MM.1S (cell line): ENCODE measurements at regions not wholly inside any gene's neighbourhood (a gene's known extent, or its start where the extent isn't known, plus 50 kb on each side); places are given as distances from the start of the nearest gene placed in this dataset.

ENCODE experiments used
- DNase-seq: peaks from one replicate; pipeline ENCODE4 v3.0.0-alpha.2; 2015
- H2AFZ ChIP-seq: fragments of 300-600 bp; sonication (generic); 2 replicates; pipeline ENCODE4 v1.6.0; 2016; ENCODE audit warnings: antibody characterized with exemption, low read length
- H3F3A ChIP-seq: fragments of 300-600 bp; sonication (generic); 2 replicates; pipeline ENCODE4 v1.6.1; 2016; ENCODE audit warnings: mild to moderate bottlenecking, antibody characterized with exemption, low read length, moderate library complexity, mixed read lengths; ENCODE audit not compliant: insufficient read depth
- H3K27ac ChIP-seq: fragments of 300-600 bp; sonication (generic); 2 replicates; pipeline ENCODE4 v1.5.1; 2016; ENCODE audit warnings: mild to moderate bottlenecking, low read length
- H3K27me3 ChIP-seq: fragments of 300-600 bp; sonication (generic); replicated peaks from 2 replicates; pipeline ENCODE4 v1.6.0; 2016; ENCODE audit warnings: low read length; ENCODE audit not compliant: insufficient read depth
- H3K36me3 ChIP-seq: fragments of 300-600 bp; sonication (generic); replicated peaks from 2 replicates; pipeline ENCODE4 v1.6.1; 2016; ENCODE audit warnings: mild to moderate bottlenecking, low read length, mixed read lengths; ENCODE audit not compliant: insufficient read depth
- H3K4me1 ChIP-seq: fragments of 300-600 bp; sonication (generic); 2 replicates; pipeline ENCODE4 v1.6.1; 2016; ENCODE audit warnings: low read length, mixed read lengths
- H3K4me2 ChIP-seq: fragments of 300-600 bp; sonication (generic); 2 replicates; pipeline ENCODE4 v1.6.0; 2016; ENCODE audit warnings: low read depth, low read length
- H3K4me3 ChIP-seq: fragments of 300-600 bp; sonication (generic); 2 replicates; pipeline ENCODE4 v1.5.1; 2016; ENCODE audit warnings: low read length, mixed read lengths
- H3K79me2 ChIP-seq: fragments of 300-600 bp; sonication (generic); 2 replicates; pipeline ENCODE4 v1.6.1; 2016; ENCODE audit warnings: mixed run types, low read length, mixed read lengths
- H3K9ac ChIP-seq: fragments of 300-600 bp; sonication (generic); 2 replicates; pipeline ENCODE4 v1.6.1; 2016; ENCODE audit warnings: low read length, mixed read lengths
- H3K9me2 ChIP-seq: fragments of 300-600 bp; sonication (generic); replicated peaks from 2 replicates; pipeline ENCODE4 v1.6.1; 2016; ENCODE audit warnings: mild to moderate bottlenecking, low read length, mixed read lengths; ENCODE audit not compliant: insufficient read depth
- H3K9me3 ChIP-seq: fragments of 300-600 bp; sonication (generic); replicated peaks from 2 replicates; pipeline ENCODE4 v1.6.1; 2016; ENCODE audit warnings: mild to moderate bottlenecking, low read length, mixed read lengths; ENCODE audit not compliant: insufficient read depth
- H4K20me1 ChIP-seq: fragments of 300-600 bp; sonication (generic); 2 replicates; pipeline ENCODE4 v1.6.1; 2016; ENCODE audit warnings: mild to moderate bottlenecking, low read length, moderate library complexity, mixed read lengths; ENCODE audit not compliant: insufficient read depth
- EZH2 ChIP-seq: fragments of 300-600 bp; sonication (generic); optimal IDR thresholded peaks from 2 replicates; pipeline ENCODE3; 2017; ENCODE audit warnings: low read depth, mild to moderate bottlenecking, antibody characterized with exemption, low read length, mixed read lengths
- EZH2phosphoT487 ChIP-seq: fragments of 300-600 bp; sonication (generic); IDR thresholded peaks from 2 replicates; pipeline ENCODE4 v1.6.1; 2018; ENCODE audit warnings: antibody characterized with exemption, low read length
- TF ChIP-seq, protein P1 (sequence below): fragments of 300-600 bp; sonication (generic); IDR thresholded peaks from 2 replicates; pipeline ENCODE4 v1.5.1; 2016; ENCODE audit warnings: antibody characterized with exemption, low read length, mixed read lengths

DNA sequence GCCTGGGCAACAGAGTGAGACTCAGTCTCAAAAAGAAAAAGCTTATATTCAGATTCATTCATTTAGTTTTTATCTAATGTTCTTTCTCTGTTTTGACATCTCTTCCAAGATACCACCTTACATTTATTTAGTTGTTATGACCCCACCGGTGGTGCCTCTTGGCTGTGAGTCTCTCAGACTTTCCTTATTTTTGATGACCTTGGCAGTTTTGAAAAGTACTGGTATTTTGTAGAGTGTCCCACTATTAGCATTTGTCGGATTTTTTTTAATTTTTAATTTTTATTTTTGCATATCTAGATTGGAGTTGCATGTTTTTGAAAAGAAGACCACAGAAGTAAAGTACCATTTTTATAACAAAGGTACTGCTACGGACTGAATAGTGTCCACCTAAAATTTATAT lies 351.7 kb upstream of the KYNU start:
- Histone ChIP-seq H3K4me1 (no peaks in the 10 kb centered on the region), H3K27me3 (no peaks in the 10 kb centered on the region), H3K9me2 (no peaks in the 10 kb centered on the region), H3K9ac (no peak overlapping the region), H2AFZ (no peak overlapping the region), H3K9me3 (no peaks in the 10 kb centered on the region), H3F3A (no peaks in the 10 kb centered on the region), H4K20me1 (no peaks in the 10 kb centered on the region), H3K4me2 (no peak overlapping the region), H3K27ac (no peak overlapping the region), H3K79me2 (no peaks in the 10 kb centered on the region), H3K4me3 (no peak overlapping the region), H3K36me3 (no peaks in the 10 kb centered on the region)
- DNase-seq = no peak
- TF ChIP-seq EZH2 (no peak), EZH2phosphoT487 (no peak)
- TF ChIP-seq, protein P1, sequence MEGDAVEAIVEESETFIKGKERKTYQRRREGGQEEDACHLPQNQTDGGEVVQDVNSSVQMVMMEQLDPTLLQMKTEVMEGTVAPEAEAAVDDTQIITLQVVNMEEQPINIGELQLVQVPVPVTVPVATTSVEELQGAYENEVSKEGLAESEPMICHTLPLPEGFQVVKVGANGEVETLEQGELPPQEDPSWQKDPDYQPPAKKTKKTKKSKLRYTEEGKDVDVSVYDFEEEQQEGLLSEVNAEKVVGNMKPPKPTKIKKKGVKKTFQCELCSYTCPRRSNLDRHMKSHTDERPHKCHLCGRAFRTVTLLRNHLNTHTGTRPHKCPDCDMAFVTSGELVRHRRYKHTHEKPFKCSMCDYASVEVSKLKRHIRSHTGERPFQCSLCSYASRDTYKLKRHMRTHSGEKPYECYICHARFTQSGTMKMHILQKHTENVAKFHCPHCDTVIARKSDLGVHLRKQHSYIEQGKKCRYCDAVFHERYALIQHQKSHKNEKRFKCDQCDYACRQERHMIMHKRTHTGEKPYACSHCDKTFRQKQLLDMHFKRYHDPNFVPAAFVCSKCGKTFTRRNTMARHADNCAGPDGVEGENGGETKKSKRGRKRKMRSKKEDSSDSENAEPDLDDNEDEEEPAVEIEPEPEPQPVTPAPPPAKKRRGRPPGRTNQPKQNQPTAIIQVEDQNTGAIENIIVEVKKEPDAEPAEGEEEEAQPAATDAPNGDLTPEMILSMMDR = no peak

GRCh38 chr2:142521492-142521891 lies 356.0 kb upstream of the KYNU start:
- H3F3A ChIP-seq = no peaks in the 10 kb centered on the region
- H3K9ac ChIP-seq = no peak overlapping the region
- no peaks in the 10 kb centered on the region for H3K9me3 ChIP-seq
- no peaks in the 10 kb centered on the region for H3K9me2 ChIP-seq
- TF ChIP-seq, protein P1 = no peak
- TF ChIP-seq EZH2 = no peak
- no peak for TF ChIP-seq EZH2phosphoT487
- no peak overlapping the region for H3K4me3 ChIP-seq
- H4K20me1 ChIP-seq = no peaks in the 10 kb centered on the region
- no peaks in the 10 kb centered on the region for H3K4me1 ChIP-seq
- no peak overlapping the region for H3K27ac ChIP-seq
- H3K79me2 ChIP-seq = no peaks in the 10 kb centered on the region
- H3K27me3 ChIP-seq = no peaks in the 10 kb centered on the region
- no peak overlapping the region for H2AFZ ChIP-seq
- no peak overlapping the region for H3K4me2 ChIP-seq
- no peaks in the 10 kb centered on the region for H3K36me3 ChIP-seq
- DNase-seq = no peak

DNA sequence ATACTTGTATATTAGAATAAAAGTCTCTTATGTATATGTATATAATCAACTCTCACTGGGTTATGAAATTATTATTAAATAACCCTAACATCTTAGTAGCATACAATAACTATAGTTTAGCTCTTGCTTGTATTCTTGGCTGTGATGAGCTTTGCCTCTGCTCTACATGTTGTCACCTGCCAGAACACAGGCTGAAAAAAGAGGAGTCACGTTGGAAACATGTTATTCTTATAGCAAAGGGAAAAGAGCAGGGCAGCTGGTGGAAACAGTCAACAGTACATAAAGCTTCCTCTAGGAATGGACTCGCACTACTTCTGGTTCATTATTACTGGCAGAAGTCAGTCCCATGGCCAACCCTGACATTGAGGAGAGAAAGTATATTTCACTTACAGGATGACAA lies 362.0 kb upstream of the KYNU start:
- no peaks in the 10 kb centered on the region for H3K9me2 ChIP-seq
- H2AFZ ChIP-seq = no peak overlapping the region
- no peaks in the 10 kb centered on the region for H3K9me3 ChIP-seq
- H3K4me1 ChIP-seq = no peaks in the 10 kb centered on the region
- H3K27ac ChIP-seq = no peak overlapping the region
- H3K27me3 ChIP-seq = no peaks in the 10 kb centered on the region
- no peaks in the 10 kb centered on the region for H3K36me3 ChIP-seq
- H3K9ac ChIP-seq = no peak overlapping the region
- no peaks in the 10 kb centered on the region for H3F3A ChIP-seq
- no peak for TF ChIP-seq EZH2
- TF ChIP-seq, protein P1 = no peak
- no peak for TF ChIP-seq EZH2phosphoT487
- no peaks in the 10 kb centered on the region for H3K79me2 ChIP-seq
- DNase-seq = no peak
- no peak overlapping the region for H3K4me2 ChIP-seq
- H4K20me1 ChIP-seq = no peaks in the 10 kb centered on the region
- no peak overlapping the region for H3K4me3 ChIP-seq
